ENCODE measurements at regions not wholly inside any gene's neighbourhood (a gene's known extent, or its start where the extent isn't known, plus 50 kb on each side); places are given as distances from the start of the nearest gene placed in this dataset.

DNA sequence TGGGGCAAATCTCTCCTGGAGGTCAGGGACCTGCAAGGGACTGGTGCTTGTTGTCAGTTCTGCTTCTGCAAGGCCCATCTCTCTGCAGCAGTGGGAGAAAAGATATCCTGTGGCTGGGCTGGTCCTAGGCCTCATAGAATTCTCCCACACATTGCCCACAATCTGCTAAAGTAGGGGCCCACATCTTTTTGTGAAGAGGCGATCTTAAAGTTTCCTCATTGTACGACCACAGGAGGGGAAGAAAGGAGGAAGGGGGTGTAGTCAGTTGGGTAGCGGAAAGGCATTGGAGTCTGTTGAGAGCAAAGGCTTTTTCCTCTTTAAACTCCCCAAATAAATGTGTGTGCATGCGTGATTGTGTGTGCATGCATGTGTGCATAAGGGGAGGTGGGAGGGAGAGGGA lies 145.3 kb downstream of the SLC4A3 start:
- TF ChIP-seq, protein P1, sequence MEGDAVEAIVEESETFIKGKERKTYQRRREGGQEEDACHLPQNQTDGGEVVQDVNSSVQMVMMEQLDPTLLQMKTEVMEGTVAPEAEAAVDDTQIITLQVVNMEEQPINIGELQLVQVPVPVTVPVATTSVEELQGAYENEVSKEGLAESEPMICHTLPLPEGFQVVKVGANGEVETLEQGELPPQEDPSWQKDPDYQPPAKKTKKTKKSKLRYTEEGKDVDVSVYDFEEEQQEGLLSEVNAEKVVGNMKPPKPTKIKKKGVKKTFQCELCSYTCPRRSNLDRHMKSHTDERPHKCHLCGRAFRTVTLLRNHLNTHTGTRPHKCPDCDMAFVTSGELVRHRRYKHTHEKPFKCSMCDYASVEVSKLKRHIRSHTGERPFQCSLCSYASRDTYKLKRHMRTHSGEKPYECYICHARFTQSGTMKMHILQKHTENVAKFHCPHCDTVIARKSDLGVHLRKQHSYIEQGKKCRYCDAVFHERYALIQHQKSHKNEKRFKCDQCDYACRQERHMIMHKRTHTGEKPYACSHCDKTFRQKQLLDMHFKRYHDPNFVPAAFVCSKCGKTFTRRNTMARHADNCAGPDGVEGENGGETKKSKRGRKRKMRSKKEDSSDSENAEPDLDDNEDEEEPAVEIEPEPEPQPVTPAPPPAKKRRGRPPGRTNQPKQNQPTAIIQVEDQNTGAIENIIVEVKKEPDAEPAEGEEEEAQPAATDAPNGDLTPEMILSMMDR (IDR thresholded peaks at IDR 0.05), result no peak
- no peak for TF ChIP-seq POLR2A (IDR thresholded peaks at IDR 0.05)
